ENCODE measurements at regions not wholly inside any gene's neighbourhood (a gene's known extent, or its start where the extent isn't known, plus 50 kb on each side); places are given as distances from the start of the nearest gene placed in this dataset.

DNA sequence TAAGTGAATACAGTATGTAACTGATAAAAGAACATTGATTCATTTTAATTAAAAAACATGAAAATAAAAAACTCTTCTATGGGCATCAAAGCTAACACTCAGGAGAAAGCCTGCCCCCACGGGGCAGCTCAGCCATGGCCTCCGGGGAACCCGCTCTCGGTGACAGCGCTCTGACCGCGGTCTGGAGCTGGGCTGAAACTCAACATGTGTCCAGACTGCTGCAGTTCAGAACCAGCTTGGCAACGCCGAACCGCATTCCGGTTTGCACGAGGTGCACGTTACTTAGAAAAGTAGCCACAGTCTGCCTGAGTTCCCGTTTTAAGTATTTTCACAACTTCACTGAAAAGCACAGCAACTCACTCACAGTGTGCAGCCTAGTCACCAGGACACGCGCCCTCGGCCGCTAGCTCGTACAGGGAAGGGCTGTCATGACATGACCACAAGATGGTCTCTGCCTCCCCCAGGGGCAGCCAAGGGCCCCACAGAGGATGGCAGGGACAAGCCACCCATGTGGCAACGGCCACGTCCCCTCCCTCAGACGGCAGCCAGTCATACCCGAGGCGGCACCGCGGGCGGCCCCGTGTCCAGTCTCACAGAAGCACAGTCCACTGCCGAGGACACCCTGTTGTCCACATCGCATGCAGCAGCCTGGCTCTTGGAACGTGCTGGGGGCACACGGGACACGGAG lies 77.1 kb upstream of the METRNL start:
- TF ChIP-seq, protein P1, sequence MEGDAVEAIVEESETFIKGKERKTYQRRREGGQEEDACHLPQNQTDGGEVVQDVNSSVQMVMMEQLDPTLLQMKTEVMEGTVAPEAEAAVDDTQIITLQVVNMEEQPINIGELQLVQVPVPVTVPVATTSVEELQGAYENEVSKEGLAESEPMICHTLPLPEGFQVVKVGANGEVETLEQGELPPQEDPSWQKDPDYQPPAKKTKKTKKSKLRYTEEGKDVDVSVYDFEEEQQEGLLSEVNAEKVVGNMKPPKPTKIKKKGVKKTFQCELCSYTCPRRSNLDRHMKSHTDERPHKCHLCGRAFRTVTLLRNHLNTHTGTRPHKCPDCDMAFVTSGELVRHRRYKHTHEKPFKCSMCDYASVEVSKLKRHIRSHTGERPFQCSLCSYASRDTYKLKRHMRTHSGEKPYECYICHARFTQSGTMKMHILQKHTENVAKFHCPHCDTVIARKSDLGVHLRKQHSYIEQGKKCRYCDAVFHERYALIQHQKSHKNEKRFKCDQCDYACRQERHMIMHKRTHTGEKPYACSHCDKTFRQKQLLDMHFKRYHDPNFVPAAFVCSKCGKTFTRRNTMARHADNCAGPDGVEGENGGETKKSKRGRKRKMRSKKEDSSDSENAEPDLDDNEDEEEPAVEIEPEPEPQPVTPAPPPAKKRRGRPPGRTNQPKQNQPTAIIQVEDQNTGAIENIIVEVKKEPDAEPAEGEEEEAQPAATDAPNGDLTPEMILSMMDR (IDR thresholded peaks at IDR 0.05), result no peak
- TF ChIP-seq POLR2AphosphoS5 (IDR thresholded peaks at IDR 0.05; ENCODE audit: insufficient read depth in 1 of 2, low read depth in 1 of 2), result no peak
